Spleen (tissue), 11 donors: ENCODE measurements at regions not wholly inside any gene's neighbourhood (a gene's known extent, or its start where the extent isn't known, plus 50 kb on each side); places are given as distances from the start of the nearest gene placed in this dataset.
A peak's percentile ranks its signal among the peaks of the same experiment; 100 is the strongest.

Source experiments
- DNase-seq: peaks from one replicate; pipeline ENCODE4 v3.0.0-alpha.2; 2020
- H3K27ac ChIP-seq, 8 donors: fragments of 200-600 bp; sonication (generic) in 7 of 8; 1 replicate in 4 of 8; 2 replicates in 4 of 8; pipeline versions ENCODE4 v1.5.0 to v1.8.0; 2016 to 2021; ENCODE audit warnings: inconsistent platforms in 4 of 8, mild to moderate bottlenecking in 4 of 8, moderate library complexity in 1 of 8
- H3K27me3 ChIP-seq, 7 donors: fragments of 200-600 bp; sonication (generic) in 6 of 7; replicated peaks in 1 of 7; 1 replicate in 4 of 7; 2 replicates in 3 of 7; pipeline versions ENCODE4 v1.5.0 to v1.8.0; 2016 to 2021; ENCODE audit warnings: inconsistent platforms in 3 of 7, mild to moderate bottlenecking in 1 of 7
- H3K36me3 ChIP-seq, 6 donors: fragments of 200-600 bp; sonication (generic) in 5 of 6; 1 replicate in 4 of 6; 2 replicates in 2 of 6; pipeline versions ENCODE4 v1.5.0 to v1.8.0; 2016 to 2021; ENCODE audit warnings: inconsistent platforms in 2 of 6
- H3K4me1 ChIP-seq, 6 donors: fragments of 200-600 bp; sonication (generic) in 5 of 6; 1 replicate in 3 of 6; 2 replicates in 3 of 6; pipeline versions ENCODE4 v1.5.0 to v1.8.0; 2016 to 2021; ENCODE audit warnings: inconsistent platforms in 3 of 6
- H3K4me3 ChIP-seq, 8 donors: fragments of 200-600 bp; sonication (generic) in 7 of 8; 1 replicate in 4 of 8; 2 replicates in 4 of 8; pipeline versions ENCODE4 v1.5.0 to v1.8.0; 2016 to 2021; ENCODE audit warnings: inconsistent platforms in 4 of 8, mild to moderate bottlenecking in 4 of 8, moderate library complexity in 2 of 8
- H3K9me3 ChIP-seq, 8 donors: fragments of 200-600 bp; sonication (generic) in 7 of 8; 1 replicate in 4 of 8; 2 replicates in 4 of 8; pipeline versions ENCODE4 v1.5.0 to v1.8.0; 2016 to 2021; ENCODE audit warnings: inconsistent platforms in 4 of 8
- POLR2A ChIP-seq, 3 donors: fragments of 450-650 bp; IDR thresholded peaks; one replicate each; pipeline ENCODE4 v1.5.1; 2017; ENCODE audit warnings: antibody characterized with exemption in 3 of 3, mild to moderate bottlenecking in 1 of 3
- POLR2AphosphoS5 ChIP-seq, 3 donors: sonication (generic); formaldehyde crosslinking; IDR thresholded peaks; one replicate each; pipeline ENCODE4 v1.5.1; 2017; ENCODE audit warnings: antibody characterized with exemption in 3 of 3
- WGBS, 5 donors: extraction: QIAGEN DNeasy Blood & Tissue Kit in 3 of 5; methylation state at CpG; one replicate each; pipeline versions ENCODE4 v1.1.5 to v1.1.7; 2013 to 2018; 5-methylcytosine and 5-hydroxymethylcytosine counted together
- intact Hi-C: fragments of 100-400 bp; cut with DNase I; formaldehyde crosslinking; loops from one replicate; pipeline ENCODE4 v1.15.0; 2023; ENCODE audit warnings: low total_unique reads
- TF ChIP-seq, protein P1 (sequence below), 11 experiments: fragments of 200-600 bp in 7 of 11; fragments of 450-650 bp in 4 of 11; sonication (generic) in 4 of 11; IDR thresholded peaks in 8 of 11; conservative IDR thresholded peaks in 3 of 11; 1 replicate in 7 of 11; 2 replicates in 4 of 11; pipeline versions ENCODE4 v1.4.0 to v1.8.0; 2016 to 2021; ENCODE audit warnings: antibody characterized with exemption in 11 of 11, inconsistent platforms in 4 of 11, mild to moderate bottlenecking in 1 of 11
- donor health status: healthy with polysubstance abuse.
- donor health status: DM: no; HTN: no; CAD: no; lungs with moderate emphysema.
- donor health status: DM: no; HTN: no; CAD: no.
- donor health status: Bipolar disorder and iron deficiency.
- donor health status: healthy.
- donor health status: DM: no; HTN: no; CAD: no.
- donor health status: DM: yes; HTN: yes; CAD: no.

DNA sequence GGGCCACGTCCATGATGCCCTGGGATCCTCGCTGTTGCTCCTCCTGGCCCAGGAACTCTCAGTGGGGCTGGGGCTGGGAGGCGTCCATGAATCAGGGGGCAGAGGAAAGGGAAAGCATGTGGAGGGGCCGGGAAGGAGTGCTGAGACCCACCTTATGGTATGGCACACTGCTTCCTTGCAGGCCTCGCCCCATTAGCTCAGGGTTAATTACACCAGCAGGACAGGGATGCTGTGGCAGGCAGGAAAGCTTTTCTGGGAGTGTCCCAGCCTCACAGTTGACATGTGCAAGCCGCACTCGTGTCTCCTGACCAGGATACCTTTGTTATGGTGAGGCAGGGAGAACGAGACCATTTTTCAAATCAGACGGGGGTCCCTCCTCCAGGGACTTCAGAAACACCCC is 109.7 kb upstream of the PCBD1 start:
- TF ChIP-seq, protein P1, sequence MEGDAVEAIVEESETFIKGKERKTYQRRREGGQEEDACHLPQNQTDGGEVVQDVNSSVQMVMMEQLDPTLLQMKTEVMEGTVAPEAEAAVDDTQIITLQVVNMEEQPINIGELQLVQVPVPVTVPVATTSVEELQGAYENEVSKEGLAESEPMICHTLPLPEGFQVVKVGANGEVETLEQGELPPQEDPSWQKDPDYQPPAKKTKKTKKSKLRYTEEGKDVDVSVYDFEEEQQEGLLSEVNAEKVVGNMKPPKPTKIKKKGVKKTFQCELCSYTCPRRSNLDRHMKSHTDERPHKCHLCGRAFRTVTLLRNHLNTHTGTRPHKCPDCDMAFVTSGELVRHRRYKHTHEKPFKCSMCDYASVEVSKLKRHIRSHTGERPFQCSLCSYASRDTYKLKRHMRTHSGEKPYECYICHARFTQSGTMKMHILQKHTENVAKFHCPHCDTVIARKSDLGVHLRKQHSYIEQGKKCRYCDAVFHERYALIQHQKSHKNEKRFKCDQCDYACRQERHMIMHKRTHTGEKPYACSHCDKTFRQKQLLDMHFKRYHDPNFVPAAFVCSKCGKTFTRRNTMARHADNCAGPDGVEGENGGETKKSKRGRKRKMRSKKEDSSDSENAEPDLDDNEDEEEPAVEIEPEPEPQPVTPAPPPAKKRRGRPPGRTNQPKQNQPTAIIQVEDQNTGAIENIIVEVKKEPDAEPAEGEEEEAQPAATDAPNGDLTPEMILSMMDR (IDR thresholded peaks at IDR 0.05 in 8 of 11, conservative IDR thresholded peaks at IDR 0.05 in 3 of 11): no peak
- no peak for TF ChIP-seq POLR2AphosphoS5 (IDR thresholded peaks at IDR 0.05)
- no peak for TF ChIP-seq POLR2A (IDR thresholded peaks at IDR 0.05)
- 76 to 91% (median 83%) methylated on average over 9 of the region's 9 CpGs for WGBS, 5 donors
- no peaks in the 10 kb centered on the region for H3K9me3 ChIP-seq
- H3K36me3 ChIP-seq: no peaks in the 10 kb centered on the region
- DNase-seq: peak; percentile 41
- intact Hi-C loops: no loop called here
- H3K4me3 ChIP-seq: no peak overlapping the region
- H3K4me1 ChIP-seq: no peaks in the 10 kb centered on the region
- no peak overlapping the region for H3K27ac ChIP-seq
- peaks cover 0 to 9% (median 0%) of the 10 kb centered on the region in 7 donors for H3K27me3 ChIP-seq

DNA sequence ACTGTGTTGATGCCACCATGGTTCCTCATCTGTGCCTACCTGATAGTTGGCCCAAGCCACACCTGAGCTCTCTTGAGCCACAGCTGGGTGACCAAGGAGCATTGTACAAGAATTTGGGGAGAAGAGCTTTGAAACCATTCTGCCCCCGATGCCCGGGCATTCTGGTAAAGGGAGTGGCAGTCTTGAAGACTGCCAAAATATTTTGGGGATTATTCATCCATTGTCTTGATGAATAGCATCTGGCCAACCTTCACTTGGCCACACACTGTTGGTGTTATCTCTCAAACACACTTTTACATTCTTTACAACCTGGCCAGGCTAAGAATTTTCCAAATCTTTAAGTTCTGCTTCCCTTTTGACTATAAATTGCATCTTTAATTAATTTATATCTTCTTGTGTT is 113.1 kb upstream of the PCBD1 start:
- TF ChIP-seq POLR2A (IDR thresholded peaks at IDR 0.05): no peak
- TF ChIP-seq POLR2AphosphoS5 (IDR thresholded peaks at IDR 0.05): no peak
- TF ChIP-seq, protein P1 (IDR thresholded peaks at IDR 0.05 in 8 of 11, conservative IDR thresholded peaks at IDR 0.05 in 3 of 11): no peak
- no peaks in the 10 kb centered on the region for H3K36me3 ChIP-seq

DNA sequence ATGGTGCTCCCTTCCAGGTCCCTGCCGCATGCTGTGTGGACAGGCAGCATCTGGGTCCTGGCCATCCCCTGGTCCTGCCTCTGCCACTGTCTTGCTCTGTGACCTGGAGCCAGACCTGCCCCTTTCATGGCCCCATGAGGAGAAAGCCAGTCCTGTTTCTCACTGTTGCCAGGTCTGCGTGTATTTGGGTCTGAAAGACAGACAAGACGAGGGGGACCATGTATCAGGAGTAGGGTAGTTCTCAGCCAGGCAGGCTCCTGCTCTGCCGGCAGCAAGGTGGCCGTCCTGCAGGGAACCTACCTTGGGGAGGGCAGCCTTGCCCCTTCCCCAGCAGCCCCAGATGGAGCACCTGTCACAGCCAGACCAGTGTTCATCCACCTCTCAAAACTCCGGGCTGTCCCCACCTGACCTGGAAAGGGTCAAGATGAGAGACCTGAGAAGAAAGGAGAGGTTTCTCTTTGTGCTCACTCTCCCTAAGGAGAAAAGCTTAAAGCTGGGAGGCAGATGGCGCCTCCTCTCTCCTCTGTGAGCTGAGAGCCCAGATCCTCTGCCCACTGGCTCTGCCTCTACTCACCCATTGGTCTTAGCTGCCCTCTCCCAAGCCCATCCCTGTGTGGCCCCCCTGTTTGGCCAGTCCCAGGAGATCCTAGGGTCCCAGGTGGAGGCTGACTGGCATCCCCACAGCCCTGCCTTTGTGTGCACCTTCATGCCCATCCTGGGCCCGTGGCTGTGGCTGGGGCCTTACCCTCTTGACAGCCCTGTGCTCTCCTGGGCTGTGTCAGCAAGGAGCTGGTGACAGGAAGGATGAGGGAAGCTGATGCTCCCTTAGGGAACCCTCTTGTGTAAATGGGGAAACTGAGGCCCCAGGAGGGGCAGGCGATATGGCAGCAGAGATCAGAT is 116.1 kb upstream of the PCBD1 start:
- Histone ChIP-seq H3K27me3 (peaks cover 0 to 16% (median 0%) of the 10 kb centered on the region in 7 donors), H3K36me3 (no peaks in the 10 kb centered on the region), H3K4me1 (peaks cover 0 to 7% (median 0%) of the 10 kb centered on the region in 6 donors), H3K9me3 (no peaks in the 10 kb centered on the region), H3K4me3 (no peak overlapping the region), H3K27ac (no peak overlapping the region)
- TF ChIP-seq, protein P1 (IDR thresholded peaks at IDR 0.05 in 8 of 11, conservative IDR thresholded peaks at IDR 0.05 in 3 of 11): no peak
- TF ChIP-seq POLR2A (IDR thresholded peaks at IDR 0.05) (no peak), POLR2AphosphoS5 (IDR thresholded peaks at IDR 0.05) (no peak)
- peak; percentile 62 for DNase-seq
- 82 to 91% (median 86%) methylated on average over 5 to 9 of the region's 9 CpGs for WGBS, 5 donors
- intact Hi-C loops: no loop called here

More for the DNA sequence above, 113.1 kb upstream of the PCBD1 start:
- Histone ChIP-seq H3K4me3 (no peak overlapping the region), H3K4me1 (no peaks in the 10 kb centered on the region), H3K9me3 (no peaks in the 10 kb centered on the region), H3K27me3 (peaks cover 0 to 14% (median 0%) of the 10 kb centered on the region in 7 donors), H3K27ac (no peak overlapping the region)
- intact Hi-C loops: no loop called here
- 70 to 100% (median 84%) methylated on average over 1 to 2 of the region's 2 CpGs for WGBS, 5 donors
- DNase-seq: no peak
